BLaER1 treated with 17β-estradiol and CSF1 and Interleukin-3, amounts not matched to agents 10 nM and 100 nM (cell line): ENCODE measurements at regions not wholly inside any gene's neighbourhood (a gene's known extent, or its start where the extent isn't known, plus 50 kb on each side); places are given as distances from the start of the nearest gene placed in this dataset.

Experiments used
- H3K27ac ChIP-seq, 11 experiments: shearing (Covaris generic); formaldehyde crosslinking; 2 replicates each; pipeline ENCODE4 v1.8.1; 2022
- H3K27me3 ChIP-seq, 11 experiments: shearing (Covaris generic); formaldehyde crosslinking; 2 replicates each; pipeline ENCODE4 v1.8.1; 2022
- H3K36me3 ChIP-seq, 11 experiments: shearing (Covaris generic); formaldehyde crosslinking; 2 replicates each; pipeline ENCODE4 v1.8.1; 2022
- H3K4me1 ChIP-seq, 10 experiments: shearing (Covaris generic); formaldehyde crosslinking; 2 replicates each; pipeline ENCODE4 v1.8.1; 2022
- H3K4me2 ChIP-seq, 11 experiments: shearing (Covaris generic); formaldehyde crosslinking; 2 replicates each; pipeline ENCODE4 v1.8.1; 2022
- H3K4me3 ChIP-seq, 10 experiments: shearing (Covaris generic); formaldehyde crosslinking; 2 replicates each; pipeline ENCODE4 v1.8.1; 2022
- H3K9ac ChIP-seq, 11 experiments: shearing (Covaris generic); formaldehyde crosslinking; 2 replicates each; pipeline ENCODE4 v1.8.1; 2022
- H3K9me3 ChIP-seq, 11 experiments: shearing (Covaris generic); formaldehyde crosslinking; replicated peaks in 1 of 11; 2 replicates each; pipeline ENCODE4 v1.8.1; 2022
- H4K20me1 ChIP-seq, 11 experiments: shearing (Covaris generic); formaldehyde crosslinking; 2 replicates each; pipeline ENCODE4 v1.8.1; 2022
- Cebpa-rat ChIP-seq, 11 experiments: shearing (Covaris generic); IDR thresholded peaks; 2 replicates each; pipeline ENCODE4 v1.8.1; 2022

DNA sequence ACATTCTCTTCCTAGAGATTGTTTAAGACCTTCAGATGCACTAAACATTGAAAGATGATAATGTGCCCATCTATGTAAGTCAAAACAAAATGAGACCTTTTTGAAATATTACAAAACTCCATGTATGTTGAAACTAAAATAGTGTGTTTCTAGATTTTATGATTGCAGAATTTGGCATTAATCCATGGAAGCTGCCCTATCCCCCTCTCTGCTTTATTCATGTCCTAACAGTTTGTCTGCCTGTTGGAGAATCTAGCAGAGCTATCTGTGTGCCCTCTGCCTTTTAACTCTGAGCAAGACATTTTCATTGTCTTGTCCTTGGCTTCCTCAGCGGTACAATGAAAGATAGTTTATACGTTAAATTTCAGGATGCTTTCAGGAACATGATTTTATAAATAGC, 105.5 kb downstream of the FAT3 start:
- no peak overlapping the region for H3K4me2 ChIP-seq

GRCh38 chr11:92332986-92333385, 108.4 kb downstream of the FAT3 start:
- Histone ChIP-seq H3K4me1 (no peaks in the 10 kb centered on the region), H3K9ac (no peak overlapping the region), H3K4me2 (no peak overlapping the region), H3K36me3 (no peaks in the 10 kb centered on the region), H3K4me3 (no peak overlapping the region), H3K27ac (no peak overlapping the region), H4K20me1 (no peaks in the 10 kb centered on the region), H3K9me3 (no peaks in the 10 kb centered on the region), H3K27me3 (no peaks in the 10 kb centered on the region)
- no peak for TF ChIP-seq Cebpa-rat (IDR thresholded peaks at IDR 0.05)

More for the DNA sequence above, 105.5 kb downstream of the FAT3 start:
- Histone ChIP-seq H4K20me1 (no peaks in the 10 kb centered on the region), H3K36me3 (no peaks in the 10 kb centered on the region), H3K9ac (no peak overlapping the region), H3K27me3 (no peaks in the 10 kb centered on the region), H3K27ac (no peak overlapping the region), H3K4me3 (no peak overlapping the region), H3K9me3 (no peaks in the 10 kb centered on the region), H3K4me1 (no peaks in the 10 kb centered on the region)
- TF ChIP-seq Cebpa-rat (IDR thresholded peaks at IDR 0.05) = no peak

- no peak for TF ChIP-seq Cebpa-rat (IDR thresholded peaks at IDR 0.05)
- H3K27ac ChIP-seq = no peak overlapping the region
- H3K36me3 ChIP-seq = no peaks in the 10 kb centered on the region
- no peak overlapping the region for H3K9ac ChIP-seq
- H3K4me2 ChIP-seq = no peak overlapping the region
- H3K4me3 ChIP-seq = no peak overlapping the region
- no peaks in the 10 kb centered on the region for H3K4me1 ChIP-seq
- no peaks in the 10 kb centered on the region for H3K27me3 ChIP-seq
- H3K9me3 ChIP-seq = no peaks in the 10 kb centered on the region
- no peaks in the 10 kb centered on the region for H4K20me1 ChIP-seq
Measured at GRCh38 chr11:92340839-92341238, 116.2 kb downstream of the FAT3 start.

- H4K20me1 ChIP-seq = no peaks in the 10 kb centered on the region
- H3K27ac ChIP-seq = no peak overlapping the region
- no peak overlapping the region for H3K4me3 ChIP-seq
- H3K9ac ChIP-seq = no peak overlapping the region
- H3K27me3 ChIP-seq = no peaks in the 10 kb centered on the region
- no peak overlapping the region for H3K4me2 ChIP-seq
- no peak for TF ChIP-seq Cebpa-rat (IDR thresholded peaks at IDR 0.05)
- H3K36me3 ChIP-seq = no peaks in the 10 kb centered on the region
- no peaks in the 10 kb centered on the region for H3K9me3 ChIP-seq
- H3K4me1 ChIP-seq = no peaks in the 10 kb centered on the region
Measured at GRCh38 chr11:92342034-92342720, 117.6 kb downstream of the FAT3 start.

DNA sequence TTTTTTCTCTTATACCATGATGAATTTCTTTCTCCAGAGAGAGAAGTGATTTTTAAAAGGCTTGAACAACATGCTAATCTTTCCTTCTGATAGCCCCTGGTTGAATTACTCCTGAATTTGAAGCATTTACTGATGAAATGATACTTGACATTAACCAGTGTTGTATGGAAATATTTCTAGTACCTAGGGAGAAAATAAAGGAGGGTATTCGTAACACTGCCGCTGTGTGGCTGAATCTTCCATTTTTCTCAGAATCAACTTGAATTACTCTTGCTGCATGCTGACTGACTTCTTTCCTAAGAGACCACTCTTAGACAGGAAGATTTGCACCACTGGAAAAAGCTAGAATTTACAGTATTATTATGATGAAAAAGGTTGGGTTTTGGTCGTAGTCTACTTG, 118.3 kb downstream of the FAT3 start:
- Histone ChIP-seq H3K4me2 (no peak overlapping the region), H3K27ac (no peak overlapping the region), H3K9me3 (no peaks in the 10 kb centered on the region), H3K27me3 (no peaks in the 10 kb centered on the region), H4K20me1 (no peaks in the 10 kb centered on the region), H3K9ac (no peak overlapping the region), H3K4me1 (no peaks in the 10 kb centered on the region), H3K36me3 (no peaks in the 10 kb centered on the region), H3K4me3 (no peak overlapping the region)
- no peak for TF ChIP-seq Cebpa-rat (IDR thresholded peaks at IDR 0.05)

DNA sequence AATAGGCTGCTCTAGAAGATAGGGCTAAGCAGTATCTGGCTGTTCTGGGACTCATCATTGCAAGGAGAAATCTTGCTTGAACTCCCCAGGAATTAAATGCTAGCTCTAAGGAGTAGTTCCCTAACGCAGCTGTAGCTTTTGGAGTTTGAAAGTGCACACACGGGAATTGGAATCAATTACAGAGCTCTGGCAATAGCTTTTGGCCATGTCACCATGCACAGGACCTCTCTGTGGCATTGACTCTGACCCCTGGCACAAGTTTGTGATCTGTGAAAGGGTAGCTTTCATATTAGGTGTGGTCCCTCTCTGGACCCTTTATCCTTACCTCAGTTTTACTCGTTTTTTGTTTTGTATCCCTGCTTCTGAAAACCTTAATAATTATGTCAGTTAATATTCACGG, 121.6 kb downstream of the FAT3 start:
- Histone ChIP-seq H3K36me3 (no peaks in the 10 kb centered on the region), H3K9me3 (no peaks in the 10 kb centered on the region), H4K20me1 (no peaks in the 10 kb centered on the region), H3K4me3 (no peak overlapping the region), H3K27me3 (no peaks in the 10 kb centered on the region), H3K9ac (no peak overlapping the region), H3K4me1 (no peaks in the 10 kb centered on the region), H3K27ac (no peak overlapping the region), H3K4me2 (no peak overlapping the region)
- TF ChIP-seq Cebpa-rat (IDR thresholded peaks at IDR 0.05) = no peak

GRCh38 chr11:92347454-92347853, 122.8 kb downstream of the FAT3 start:
- no peaks in the 10 kb centered on the region for H4K20me1 ChIP-seq
- TF ChIP-seq Cebpa-rat (IDR thresholded peaks at IDR 0.05) = no peak
- H3K27me3 ChIP-seq = no peaks in the 10 kb centered on the region
- H3K36me3 ChIP-seq = no peaks in the 10 kb centered on the region
- H3K4me1 ChIP-seq = no peaks in the 10 kb centered on the region
- no peak overlapping the region for H3K4me2 ChIP-seq
- H3K27ac ChIP-seq = no peak overlapping the region
- H3K4me3 ChIP-seq = no peak overlapping the region
- no peaks in the 10 kb centered on the region for H3K9me3 ChIP-seq
- H3K9ac ChIP-seq = no peak overlapping the region

DNA sequence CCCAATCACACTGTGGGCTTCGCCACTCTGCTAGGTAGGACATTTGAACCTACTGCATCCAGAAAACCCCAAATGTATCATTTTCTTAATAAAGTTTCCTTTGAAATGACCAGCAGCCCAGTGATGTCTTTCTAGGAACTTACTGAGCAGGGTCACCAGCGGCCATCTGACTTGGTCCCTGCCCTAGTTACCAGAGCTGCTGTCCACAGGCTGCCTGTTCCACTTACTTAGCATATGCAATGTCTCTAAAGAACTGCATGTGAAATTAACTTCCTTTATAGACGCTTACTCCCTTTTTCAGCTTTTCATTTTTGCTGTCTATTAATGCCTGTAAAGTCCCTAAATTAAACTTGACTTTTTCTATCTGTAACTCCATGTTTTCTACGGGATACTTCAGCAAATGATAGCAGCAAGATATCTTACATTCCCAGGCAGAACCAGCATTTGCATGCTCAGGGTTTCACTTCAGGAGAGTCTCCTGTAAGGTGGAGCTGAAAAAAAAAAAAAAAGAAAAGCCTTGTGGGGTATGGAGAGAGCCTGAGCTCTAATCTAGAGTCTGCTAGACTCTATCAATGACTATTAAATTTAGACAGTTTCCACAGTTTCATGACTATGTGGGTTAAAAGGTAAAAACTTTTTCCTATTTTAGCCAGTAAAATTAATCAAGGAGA, 125.0 kb downstream of the FAT3 start:
- Histone ChIP-seq H3K9ac (no peak overlapping the region), H3K36me3 (no peaks in the 10 kb centered on the region), H3K27ac (no peak overlapping the region), H3K4me3 (no peak overlapping the region), H3K4me2 (no peak overlapping the region), H3K4me1 (no peaks in the 10 kb centered on the region), H3K9me3 (no peaks in the 10 kb centered on the region), H4K20me1 (no peaks in the 10 kb centered on the region), H3K27me3 (no peaks in the 10 kb centered on the region)
- no peak for TF ChIP-seq Cebpa-rat (IDR thresholded peaks at IDR 0.05)

GRCh38 chr11:92357344-92357743, 132.7 kb downstream of the FAT3 start:
- H3K36me3 ChIP-seq = no peaks in the 10 kb centered on the region
- no peaks in the 10 kb centered on the region for H3K4me1 ChIP-seq
- H4K20me1 ChIP-seq = no peaks in the 10 kb centered on the region
- H3K27me3 ChIP-seq = no peaks in the 10 kb centered on the region
- no peaks in the 10 kb centered on the region for H3K9me3 ChIP-seq
- TF ChIP-seq Cebpa-rat (IDR thresholded peaks at IDR 0.05) = no peak
- no peak overlapping the region for H3K9ac ChIP-seq
- no peak overlapping the region for H3K4me3 ChIP-seq
- no peak overlapping the region for H3K4me2 ChIP-seq
- no peak overlapping the region for H3K27ac ChIP-seq

- no peaks in the 10 kb centered on the region for H3K36me3 ChIP-seq
- TF ChIP-seq Cebpa-rat (IDR thresholded peaks at IDR 0.05) = no peak
- no peaks in the 10 kb centered on the region for H4K20me1 ChIP-seq
- H3K27ac ChIP-seq = no peak overlapping the region
- H3K4me3 ChIP-seq = no peak overlapping the region
- no peak overlapping the region for H3K4me2 ChIP-seq
- no peaks in the 10 kb centered on the region for H3K4me1 ChIP-seq
- no peaks in the 10 kb centered on the region for H3K27me3 ChIP-seq
- no peaks in the 10 kb centered on the region for H3K9me3 ChIP-seq
- no peak overlapping the region for H3K9ac ChIP-seq
Measured at GRCh38 chr11:92357841-92358240, 133.2 kb downstream of the FAT3 start.
